ENCODE measurements at regions not wholly inside any gene's neighbourhood (a gene's known extent, or its start where the extent isn't known, plus 50 kb on each side); places are given as distances from the start of the nearest gene placed in this dataset.

GRCh38 chr6:21885111-21885510 is 291.6 kb downstream of the SOX4 start:
- TF ChIP-seq, protein P1, sequence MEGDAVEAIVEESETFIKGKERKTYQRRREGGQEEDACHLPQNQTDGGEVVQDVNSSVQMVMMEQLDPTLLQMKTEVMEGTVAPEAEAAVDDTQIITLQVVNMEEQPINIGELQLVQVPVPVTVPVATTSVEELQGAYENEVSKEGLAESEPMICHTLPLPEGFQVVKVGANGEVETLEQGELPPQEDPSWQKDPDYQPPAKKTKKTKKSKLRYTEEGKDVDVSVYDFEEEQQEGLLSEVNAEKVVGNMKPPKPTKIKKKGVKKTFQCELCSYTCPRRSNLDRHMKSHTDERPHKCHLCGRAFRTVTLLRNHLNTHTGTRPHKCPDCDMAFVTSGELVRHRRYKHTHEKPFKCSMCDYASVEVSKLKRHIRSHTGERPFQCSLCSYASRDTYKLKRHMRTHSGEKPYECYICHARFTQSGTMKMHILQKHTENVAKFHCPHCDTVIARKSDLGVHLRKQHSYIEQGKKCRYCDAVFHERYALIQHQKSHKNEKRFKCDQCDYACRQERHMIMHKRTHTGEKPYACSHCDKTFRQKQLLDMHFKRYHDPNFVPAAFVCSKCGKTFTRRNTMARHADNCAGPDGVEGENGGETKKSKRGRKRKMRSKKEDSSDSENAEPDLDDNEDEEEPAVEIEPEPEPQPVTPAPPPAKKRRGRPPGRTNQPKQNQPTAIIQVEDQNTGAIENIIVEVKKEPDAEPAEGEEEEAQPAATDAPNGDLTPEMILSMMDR (IDR thresholded peaks at IDR 0.05) = no peak
- no peak for TF ChIP-seq POLR2A (IDR thresholded peaks at IDR 0.05; ENCODE audit: low read depth)

All from esophagus muscularis mucosa (tissue), 3 donors.